HG03354 (cell line): ENCODE measurements at regions not wholly inside any gene's neighbourhood (a gene's known extent, or its start where the extent isn't known, plus 50 kb on each side); places are given as distances from the start of the nearest gene placed in this dataset.
"Not testable (repeated sequence)": the region's sequence is repeated elsewhere in the genome, so short reads cannot be mapped to it uniquely, and the experiment has no call there.

ENCODE experiments used
- ATAC-seq: cut with Tn5 transposase; IDR thresholded peaks from one replicate; pipeline ENCODE4 v1.9.1; 2021; ENCODE audit warnings: mild to moderate bottlenecking; ENCODE audit not compliant: unreplicated experiment, poor library complexity, severe bottlenecking

DNA sequence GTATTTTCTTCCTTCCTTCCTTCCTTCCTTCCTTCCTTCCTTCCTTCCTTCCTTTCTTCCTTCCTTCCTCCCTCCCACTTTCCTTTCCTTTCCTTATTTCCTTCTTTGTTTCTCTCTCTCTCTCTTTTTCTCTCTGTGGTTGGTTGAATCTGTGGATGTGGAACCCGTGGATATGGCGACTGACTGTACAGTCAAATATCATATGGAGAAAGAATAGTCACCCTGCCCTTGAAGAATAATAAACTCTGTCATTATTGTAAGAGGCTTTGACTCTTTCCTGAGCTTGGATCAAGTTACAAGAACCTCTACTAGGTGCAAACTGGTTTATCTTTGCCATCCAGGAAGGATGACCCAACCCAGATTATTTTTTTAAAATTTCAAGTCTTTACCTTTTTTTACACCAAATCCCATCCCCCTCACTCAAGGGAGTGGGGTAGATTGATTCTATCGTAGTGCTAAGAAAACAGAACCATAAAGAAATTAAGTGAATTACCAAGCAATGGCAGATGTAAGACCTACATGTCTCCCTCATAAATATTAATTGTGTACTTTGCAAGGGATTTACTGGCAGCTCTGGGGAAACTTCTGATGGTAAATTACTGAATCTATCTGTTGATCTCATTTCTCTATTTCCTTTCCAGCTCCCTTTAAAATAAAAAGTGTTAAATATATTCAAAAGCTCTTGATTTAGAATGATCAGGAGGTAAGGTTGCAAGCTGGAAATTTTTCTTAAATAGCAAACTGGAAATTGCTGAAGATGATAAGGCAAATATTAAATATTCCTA lies 667.5 kb downstream of the UTRN start:
- no peak for ATAC-seq

DNA sequence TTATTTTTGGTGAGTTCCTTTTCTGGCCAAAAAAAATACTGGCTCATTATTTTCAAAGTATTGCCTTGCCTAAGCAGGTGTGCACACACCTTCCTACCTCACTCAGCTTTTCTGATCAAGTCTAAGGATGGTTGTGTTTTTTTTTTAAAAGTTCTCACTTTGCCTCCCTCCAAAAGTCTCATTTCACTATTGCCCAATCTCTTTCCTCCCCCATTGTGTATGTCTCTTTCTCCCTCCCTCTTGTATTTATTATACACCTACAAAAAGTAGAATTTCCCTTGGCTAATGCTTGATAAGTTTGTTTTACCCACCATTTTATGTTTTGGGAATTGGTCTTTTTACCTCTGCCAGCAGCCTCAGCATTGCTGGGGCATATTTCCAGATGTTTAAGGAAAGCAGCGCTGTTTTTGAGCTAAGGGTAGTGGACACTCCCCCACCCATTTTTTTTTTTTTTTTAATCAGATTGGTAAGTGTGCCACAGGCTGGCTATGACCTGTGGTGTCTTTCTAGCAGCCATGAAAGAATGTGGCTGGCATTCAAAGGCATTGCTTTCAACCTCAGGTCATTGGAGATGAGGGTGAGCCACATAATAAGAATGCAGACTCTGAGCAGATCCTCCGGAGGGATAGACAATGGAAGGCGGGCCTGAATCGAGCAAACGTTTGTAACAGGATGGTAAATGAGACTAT lies 668.6 kb downstream of the UTRN start:
- ATAC-seq: no peak

DNA sequence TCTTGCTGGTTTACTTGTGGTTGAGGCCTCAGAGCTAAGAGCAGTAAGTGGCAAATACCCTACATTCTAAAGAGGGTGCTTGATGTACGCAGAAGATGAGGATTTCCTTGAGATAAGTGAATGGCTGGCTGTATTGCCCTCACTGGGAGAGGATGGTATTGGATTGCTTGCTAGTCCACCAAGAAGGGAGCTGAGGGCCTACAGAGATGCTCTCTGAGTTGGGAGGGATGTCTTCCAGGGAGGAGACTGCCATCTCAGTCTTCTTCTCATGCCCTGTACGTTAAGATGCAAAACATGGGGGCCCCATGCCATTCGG lies 669.1 kb downstream of the UTRN start:
- ATAC-seq: no peak

DNA sequence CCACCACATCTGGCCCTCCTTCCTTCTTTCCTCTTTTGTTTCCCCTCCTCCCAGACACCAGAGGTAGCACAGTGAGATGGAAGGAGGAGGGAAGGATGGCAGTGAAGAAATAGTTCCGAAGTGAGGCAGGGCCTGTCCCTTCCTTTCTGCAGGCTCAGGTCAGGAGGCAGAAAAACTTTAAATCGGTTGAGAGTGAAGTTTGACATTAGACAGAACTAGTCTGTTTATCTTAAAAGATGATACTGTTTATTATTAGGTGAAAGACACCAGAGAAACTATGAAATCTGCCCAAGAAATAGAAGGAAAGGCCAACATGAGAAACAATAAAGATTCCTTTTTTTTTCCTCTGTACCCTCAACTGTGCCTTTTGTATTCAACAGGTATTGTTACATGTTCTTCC lies 670.3 kb downstream of the UTRN start:
- ATAC-seq: no peak

DNA sequence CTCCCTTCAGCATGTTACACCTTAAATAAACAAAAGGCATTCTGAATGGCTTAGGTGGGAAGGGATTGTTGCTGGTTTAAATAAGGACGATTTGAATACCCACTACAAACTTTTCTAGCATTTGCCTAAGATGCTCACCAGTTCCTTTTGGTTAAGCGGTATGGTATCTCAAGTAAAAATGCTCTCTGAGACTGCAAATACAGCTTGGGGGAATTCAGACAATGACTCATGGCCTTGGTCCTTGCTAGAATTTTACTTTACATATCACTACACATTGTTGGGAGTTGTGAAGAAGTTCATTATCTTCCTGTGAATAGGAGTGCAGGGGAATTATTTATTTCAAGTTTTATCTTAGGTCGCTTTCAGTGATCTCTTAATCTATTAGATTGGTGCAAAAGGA lies 670.7 kb downstream of the UTRN start:
- no peak for ATAC-seq

DNA sequence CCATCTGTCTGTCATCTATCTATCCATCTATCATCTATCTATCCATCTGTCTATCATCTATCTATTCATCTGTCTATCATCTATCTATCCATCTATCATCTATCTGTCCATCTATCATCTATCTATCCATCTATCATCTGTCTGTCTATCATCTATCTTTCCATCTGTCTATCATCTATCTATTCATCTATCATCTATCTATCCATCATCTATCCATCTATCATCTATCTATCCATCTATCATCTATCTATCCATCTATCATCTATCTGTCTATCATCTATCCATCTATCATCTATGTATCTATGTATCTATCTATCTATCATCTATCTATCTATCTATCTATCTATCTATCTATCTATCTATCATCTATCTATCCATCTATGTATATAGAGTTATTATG lies 671.6 kb downstream of the UTRN start:
- not testable (repeated sequence) for ATAC-seq

DNA sequence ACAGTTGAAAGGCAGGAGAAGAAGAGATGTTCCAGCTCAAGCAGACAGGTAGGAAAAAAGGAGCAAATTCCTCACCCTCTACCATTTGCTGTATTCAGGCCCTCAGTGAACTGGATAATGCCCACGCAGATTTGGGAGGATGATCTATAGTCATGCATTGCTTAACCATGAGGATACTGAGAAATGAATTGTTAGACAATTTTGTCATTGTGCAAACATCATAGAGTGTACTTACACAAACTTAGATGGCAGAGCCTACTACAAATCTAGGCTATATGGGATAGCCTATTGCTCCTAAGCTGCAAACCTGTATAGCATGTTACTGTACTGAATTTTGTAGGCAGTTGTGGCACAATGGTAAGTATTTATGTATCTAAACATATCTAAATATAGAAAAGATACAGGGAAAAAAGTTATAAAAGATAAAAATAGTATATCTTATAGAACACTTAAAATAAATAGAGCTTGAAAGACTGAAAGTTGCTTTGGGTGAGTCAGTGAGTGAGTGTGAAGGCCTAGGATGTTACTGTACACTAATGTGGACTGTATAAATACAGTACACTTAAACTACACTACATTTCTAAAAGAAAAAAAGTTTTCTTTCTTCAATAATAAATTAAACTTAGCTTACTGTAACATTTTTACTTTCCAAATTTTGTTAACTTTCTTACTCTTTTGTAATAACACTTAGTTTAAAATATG lies 672.3 kb downstream of the UTRN start:
- no peak for ATAC-seq

DNA sequence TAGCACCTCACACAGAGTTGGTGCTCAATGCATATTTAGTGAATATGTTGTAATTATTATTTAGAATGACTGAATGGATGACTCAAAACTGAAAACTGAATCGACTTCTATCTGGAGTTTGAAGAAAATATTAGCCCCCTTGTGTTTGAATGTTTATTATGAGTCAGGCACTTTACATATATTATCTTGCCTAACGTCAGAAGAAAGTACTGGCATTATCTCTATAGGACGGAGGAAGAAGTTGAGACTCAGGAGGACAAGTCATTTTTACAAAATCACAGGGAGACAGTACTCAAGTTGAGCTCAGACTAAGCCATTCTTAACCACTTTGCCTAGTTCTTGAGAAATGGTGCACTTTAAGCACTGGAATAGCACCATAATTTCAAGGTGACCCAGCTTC lies 684.0 kb downstream of the UTRN start:
- no peak for ATAC-seq

DNA sequence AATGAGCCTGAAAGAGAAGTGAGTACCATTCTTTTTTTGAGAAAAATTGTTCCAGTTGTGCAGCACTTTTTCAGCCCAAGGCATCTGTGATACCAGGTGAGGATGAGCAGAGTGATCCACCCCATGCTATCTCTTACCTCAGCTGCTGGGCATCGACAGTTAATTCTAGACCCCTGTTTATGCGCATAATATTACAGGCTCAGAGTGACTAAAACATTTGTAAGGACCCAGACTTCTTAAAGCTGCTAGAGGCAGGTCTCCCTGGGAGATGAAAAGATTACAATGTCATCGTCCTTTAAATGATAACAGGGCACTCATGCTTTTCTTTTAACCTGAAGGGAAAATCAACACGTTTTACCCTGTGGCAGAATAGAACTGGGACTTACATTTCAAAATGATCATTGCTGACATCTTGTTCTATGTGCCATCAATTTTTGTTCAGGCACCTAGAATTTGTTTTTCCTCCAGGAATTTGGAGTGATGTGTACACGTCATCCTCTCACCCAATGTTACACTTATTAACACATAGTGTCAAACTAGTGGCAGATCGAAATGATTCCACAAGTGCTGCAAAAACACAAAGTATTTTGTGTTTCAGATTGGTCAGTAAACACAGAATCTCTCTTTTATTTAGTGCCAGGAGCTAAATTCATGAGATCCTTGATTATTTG lies 684.6 kb downstream of the UTRN start:
- ATAC-seq: no peak

DNA sequence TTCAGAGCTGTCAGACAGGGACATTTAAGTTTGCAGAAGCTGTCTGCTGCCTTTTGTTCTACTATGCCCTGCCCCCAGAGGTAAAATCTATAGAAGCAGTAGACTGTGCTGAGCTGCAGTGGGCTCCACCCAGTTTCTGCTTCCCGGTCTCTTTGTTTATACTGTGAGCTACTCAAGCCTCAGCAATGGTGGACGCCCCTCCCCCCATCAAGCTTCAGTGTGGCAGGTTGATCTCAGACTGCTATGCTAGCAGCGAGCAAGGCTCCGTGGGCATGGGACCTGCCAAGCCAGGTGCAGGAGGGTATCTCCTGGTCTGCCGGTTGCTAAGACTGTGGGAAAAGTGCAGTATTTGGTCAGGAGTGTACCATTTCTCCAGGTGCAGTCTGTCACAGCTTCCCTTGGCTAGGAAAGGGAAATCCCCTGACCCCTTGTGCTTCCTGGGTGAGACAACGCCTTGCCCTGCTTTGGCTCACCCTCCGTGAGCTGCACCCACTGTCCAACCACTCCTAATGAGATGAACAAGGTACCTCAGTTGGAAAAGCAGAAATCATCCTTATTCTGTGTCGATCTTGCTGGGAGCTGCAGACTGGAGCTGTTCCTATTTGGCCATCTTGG lies 692.2 kb downstream of the UTRN start:
- ATAC-seq: not testable (repeated sequence)

DNA sequence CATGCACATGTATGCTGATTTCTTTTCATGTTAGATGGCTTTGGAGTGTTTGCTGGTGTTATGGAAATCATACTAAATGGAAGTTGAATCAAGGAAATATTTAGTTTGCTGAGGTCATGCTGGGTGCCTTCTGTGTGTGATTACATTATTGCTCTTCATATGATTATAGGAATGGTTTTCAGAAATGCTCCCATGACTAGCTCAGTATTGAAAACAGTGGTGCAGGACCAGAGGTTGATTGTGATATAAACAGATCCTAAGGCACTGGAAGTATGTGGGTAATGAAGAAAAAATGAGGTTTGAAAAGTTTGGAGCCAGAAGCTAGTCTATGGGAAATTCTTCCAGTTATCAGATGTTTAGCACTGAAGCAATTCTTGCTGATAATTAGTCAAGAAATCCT lies 693.1 kb downstream of the UTRN start:
- no peak for ATAC-seq

DNA sequence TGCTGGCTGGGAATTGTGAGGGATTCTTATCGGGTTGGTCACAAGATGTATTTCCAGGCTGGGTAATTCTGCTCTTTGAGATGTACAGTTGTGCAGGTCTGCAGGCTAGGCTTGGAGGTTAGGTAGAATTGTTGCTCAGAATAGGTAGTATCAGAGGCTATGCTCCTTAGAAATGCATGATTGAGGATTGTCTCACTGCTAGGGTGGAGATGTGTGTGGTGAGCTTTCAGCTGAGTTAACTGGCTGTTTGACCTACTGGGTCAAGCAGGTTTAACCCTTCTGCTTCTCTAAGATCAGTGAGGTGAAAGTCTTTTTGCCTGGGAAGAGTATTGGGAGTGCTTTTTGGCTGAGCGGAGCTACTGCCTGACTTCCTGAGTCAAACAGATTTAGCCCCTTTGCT lies 701.1 kb downstream of the UTRN start:
- ATAC-seq: no peak

DNA sequence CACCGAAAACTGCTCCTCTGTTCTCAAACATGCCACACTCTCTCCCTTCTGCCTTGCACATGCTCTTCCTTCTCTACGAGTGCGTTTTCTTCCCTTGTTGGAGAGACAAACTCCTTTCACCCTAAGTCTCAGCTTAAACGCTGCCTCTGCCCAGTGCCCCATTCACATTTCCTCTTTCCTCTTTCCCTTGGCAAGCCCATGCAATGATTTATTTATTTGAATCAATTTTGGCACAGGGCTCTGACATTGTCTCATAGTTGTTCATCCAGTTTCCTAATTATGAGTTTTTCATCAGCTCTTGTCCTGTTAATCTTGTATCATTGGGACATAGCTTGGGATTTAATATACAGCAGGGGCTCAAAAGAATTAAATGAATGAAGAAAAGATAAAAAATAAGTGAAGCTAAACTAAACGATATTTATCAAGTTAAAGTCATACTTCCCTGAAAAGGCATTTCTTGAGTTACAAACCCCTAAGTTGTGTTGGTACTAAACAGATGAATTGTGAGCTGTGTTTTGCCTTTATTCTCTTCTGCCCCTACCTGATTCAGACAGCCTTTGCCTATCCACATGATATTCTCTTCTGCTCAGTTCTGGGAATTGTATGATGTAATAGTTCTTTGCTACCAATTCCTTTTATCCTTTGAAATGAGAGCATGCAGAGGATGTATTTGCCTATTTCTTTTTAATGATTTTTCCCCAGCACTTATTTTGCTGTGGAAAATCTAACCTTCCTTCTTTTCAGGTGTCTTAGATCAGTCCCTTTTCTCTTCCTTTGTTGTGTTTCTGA lies 704.4 kb downstream of the UTRN start:
- no peak for ATAC-seq

DNA sequence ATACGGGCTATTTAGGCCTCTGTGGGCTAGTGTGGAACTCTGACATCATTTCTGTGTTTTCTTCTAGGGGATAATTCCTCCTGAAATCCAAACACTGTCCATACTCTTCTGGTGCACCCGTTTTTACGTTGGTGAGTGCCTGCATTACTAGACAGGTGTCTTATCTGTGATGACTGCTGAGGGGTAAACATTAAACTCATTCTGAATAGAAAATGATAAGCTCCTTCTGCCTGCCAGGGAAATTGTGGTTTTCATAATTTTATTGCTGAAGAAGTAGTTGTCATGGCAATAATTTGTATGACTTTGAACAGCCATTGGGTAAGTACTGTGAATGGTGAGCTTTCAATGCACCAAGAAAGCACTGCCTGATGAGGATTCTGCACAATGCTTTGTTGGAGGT lies 705.6 kb downstream of the UTRN start:
- no peak for ATAC-seq

DNA sequence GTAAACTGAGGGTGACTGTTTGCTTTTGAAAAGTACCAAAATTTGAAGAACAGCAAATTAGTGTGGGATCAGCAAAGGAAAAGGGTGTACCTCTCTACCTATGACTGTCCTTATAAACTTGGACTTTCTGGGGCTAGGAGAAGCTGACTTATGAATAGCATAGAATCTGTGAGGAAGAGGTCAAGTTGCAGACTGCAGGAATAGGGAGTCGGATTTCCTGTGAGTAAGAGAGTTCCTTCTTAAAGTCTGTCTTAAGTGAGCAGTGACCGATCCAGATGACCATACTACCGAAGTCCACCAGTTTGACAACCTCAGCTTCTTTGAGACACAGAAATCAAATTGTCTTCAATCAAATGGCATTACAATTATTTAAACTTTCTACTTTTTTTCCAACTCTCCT lies 708.7 kb downstream of the UTRN start:
- no peak for ATAC-seq

DNA sequence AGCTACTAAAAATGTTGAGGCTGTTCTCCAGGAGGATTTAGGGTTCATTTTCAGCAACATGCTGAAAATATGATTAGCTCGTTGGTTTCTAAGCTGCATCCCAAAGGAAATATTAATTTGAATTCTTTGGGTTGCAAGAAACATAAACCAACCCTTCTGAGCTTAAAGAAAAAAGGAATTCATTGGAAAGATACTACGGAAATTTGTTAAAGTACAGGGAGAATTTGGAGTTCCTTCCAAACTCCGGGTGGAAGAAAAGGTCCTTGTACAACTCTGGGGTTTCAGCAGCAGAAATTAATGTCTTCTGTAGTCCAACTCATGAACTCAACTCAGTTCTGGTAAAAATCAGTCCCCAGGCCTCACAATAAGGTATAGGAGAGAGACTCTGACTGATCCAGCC lies 712.9 kb downstream of the UTRN start:
- ATAC-seq: no peak

DNA sequence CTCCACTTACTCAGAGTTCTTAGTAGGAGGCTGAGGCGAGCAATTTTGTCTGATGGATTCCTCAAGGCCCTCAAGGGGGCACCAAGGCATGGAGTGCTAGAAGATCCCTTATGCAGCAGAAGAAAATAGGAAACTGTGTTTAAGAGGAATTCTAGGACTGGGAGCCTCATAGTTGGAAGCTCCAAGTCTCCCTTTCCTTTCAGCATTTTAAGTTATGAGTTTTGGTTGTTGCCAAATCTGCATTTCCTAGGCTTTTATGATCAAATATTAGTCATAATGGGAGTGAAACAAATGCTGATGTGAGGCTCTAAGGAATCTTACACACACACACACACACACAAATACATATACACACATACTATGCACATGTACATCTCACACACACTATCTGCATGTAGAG lies 714.0 kb downstream of the UTRN start:
- ATAC-seq: no peak

DNA sequence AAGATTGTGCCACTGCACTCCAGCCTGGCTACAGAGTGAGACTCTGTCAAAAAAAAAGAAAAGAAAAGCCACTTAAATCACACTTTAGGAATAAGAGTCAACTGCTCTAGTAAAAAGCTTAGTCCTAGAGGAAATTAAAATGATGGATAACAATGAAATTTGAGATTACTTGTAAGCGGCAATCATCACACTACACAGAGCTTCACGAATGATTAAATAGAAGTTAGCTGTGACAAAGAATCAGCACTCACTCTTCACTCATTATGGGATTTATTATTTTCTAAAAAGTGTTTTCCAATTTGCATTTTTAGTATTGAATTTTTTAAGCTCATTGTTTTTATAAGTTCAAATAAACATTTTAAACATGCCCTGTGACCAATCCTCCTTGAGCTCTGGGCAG lies 718.0 kb downstream of the UTRN start:
- ATAC-seq: no peak

DNA sequence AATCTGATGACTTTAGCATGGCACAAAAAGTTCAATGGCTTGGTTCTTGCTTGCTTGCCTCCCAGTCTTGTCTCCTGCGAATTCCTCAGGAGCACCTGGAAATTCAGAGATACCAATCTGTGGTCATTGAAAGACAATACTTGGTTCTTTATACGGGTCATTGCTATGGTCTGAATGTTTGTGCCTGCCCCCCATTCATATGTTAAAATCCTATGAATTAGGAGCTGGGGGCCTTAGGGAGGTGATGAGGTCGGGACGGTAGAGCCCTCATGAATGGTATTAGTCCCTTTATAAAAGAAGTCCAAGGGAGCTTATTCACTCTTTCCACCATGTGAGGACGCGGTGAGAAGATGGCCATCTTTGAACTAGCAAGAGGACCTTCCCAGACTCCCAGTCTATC lies 721.8 kb downstream of the UTRN start:
- ATAC-seq: no peak
